ENCODE measurements at regions not wholly inside any gene's neighbourhood (a gene's known extent, or its start where the extent isn't known, plus 50 kb on each side); places are given as distances from the start of the nearest gene placed in this dataset.

DNA sequence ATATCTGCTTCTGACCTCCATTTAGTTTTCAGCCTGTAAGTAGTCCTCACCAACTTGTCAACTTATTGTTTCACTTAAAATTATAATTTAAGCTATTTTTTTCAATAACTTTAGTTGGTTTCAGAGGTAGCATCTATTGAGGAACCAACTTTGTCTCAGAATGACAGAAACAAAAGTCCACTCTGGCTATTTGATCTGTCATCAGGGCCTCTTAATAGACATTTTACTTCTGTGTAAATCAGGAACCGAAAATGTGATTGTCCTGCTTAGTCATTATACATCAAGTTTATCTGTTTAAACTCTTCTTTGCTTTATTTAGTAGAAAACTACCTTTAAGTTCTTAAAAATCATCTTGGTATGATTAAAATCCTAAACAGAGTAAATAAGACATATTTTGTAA lies 820.8 kb upstream of the EDIL3 start:
- TF ChIP-seq, protein P1, sequence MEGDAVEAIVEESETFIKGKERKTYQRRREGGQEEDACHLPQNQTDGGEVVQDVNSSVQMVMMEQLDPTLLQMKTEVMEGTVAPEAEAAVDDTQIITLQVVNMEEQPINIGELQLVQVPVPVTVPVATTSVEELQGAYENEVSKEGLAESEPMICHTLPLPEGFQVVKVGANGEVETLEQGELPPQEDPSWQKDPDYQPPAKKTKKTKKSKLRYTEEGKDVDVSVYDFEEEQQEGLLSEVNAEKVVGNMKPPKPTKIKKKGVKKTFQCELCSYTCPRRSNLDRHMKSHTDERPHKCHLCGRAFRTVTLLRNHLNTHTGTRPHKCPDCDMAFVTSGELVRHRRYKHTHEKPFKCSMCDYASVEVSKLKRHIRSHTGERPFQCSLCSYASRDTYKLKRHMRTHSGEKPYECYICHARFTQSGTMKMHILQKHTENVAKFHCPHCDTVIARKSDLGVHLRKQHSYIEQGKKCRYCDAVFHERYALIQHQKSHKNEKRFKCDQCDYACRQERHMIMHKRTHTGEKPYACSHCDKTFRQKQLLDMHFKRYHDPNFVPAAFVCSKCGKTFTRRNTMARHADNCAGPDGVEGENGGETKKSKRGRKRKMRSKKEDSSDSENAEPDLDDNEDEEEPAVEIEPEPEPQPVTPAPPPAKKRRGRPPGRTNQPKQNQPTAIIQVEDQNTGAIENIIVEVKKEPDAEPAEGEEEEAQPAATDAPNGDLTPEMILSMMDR (IDR thresholded peaks at IDR 0.05) = no peak
- no peak for TF ChIP-seq EZH2 (IDR thresholded peaks at IDR 0.05)
- TF ChIP-seq EZH2phosphoT487 (IDR thresholded peaks at IDR 0.05) = no peak

Measured in neural progenitor cell (in vitro differentiated cells).